HG02610 (cell line): ENCODE measurements at regions not wholly inside any gene's neighbourhood (a gene's known extent, or its start where the extent isn't known, plus 50 kb on each side); places are given as distances from the start of the nearest gene placed in this dataset.

Experiments
- ATAC-seq: cut with Tn5 transposase; IDR thresholded peaks from one replicate; pipeline ENCODE4 v1.9.1; 2021; ENCODE audit warnings: mild to moderate bottlenecking, moderate library complexity; ENCODE audit not compliant: unreplicated experiment

DNA sequence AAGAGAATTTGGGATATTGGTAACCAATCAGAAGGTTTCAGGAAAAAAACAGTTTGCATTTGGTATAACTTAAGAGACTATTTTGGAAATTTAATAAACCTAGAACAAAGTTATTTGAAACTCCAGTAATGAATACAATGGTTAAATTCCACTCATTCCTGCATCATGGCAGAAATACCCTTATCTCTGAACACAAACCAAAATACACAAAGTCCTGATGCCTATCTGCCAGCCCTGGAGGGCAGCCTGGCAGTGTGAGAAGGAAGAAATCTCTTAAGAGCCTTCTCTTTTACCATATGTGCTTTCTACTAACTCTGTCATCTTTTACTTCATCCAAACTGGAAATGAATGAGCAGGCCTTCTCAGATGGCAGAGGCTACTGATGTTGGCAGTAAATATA lies 147.1 kb upstream of the LYZL1 start:
- no peak for ATAC-seq

- ATAC-seq: no peak
Measured at GRCh38 chr10:29142516-29143314, 146.2 kb upstream of the LYZL1 start.

GRCh38 chr10:29144126-29144525 lies 144.7 kb upstream of the LYZL1 start:
- no peak for ATAC-seq

DNA sequence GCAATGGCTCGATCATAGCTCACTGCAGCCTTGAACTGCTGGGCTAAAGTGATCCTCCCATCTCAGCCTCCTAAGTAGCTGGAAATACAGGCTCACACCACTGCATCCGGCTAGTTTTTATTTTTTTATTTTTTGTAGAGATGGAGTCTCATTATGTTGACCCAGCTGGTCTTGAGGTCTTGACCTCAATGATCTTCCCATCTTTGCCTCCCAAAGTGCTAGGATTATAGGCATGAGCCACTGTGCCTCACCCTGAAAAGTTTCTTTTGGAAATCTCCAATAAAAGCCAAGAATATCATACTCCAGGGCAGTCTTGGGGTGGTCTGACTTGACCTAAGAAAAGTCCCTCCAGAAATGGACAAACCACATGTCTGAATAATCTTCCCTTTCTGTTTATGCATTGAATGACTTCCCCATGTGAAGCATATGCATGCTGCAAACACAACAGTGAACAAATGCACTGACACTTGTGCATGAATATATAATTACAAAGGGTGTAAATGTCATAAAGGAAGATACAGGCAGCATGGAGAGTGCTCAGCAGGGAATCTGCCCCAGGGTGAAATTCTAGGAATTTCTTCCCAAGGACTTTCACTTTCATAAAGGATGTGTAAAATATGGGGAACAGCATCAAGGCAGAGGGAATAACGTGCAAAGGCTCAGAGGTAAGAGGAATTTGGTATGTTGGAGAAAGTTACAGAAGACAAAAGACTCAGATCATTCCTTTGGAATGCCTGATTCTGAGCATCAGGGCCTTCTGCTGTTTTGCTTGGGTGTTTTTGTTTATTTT lies 142.4 kb upstream of the LYZL1 start:
- ATAC-seq: no peak

- ATAC-seq: no peak
Measured at GRCh38 chr10:29150010-29150409, 138.9 kb upstream of the LYZL1 start.

DNA sequence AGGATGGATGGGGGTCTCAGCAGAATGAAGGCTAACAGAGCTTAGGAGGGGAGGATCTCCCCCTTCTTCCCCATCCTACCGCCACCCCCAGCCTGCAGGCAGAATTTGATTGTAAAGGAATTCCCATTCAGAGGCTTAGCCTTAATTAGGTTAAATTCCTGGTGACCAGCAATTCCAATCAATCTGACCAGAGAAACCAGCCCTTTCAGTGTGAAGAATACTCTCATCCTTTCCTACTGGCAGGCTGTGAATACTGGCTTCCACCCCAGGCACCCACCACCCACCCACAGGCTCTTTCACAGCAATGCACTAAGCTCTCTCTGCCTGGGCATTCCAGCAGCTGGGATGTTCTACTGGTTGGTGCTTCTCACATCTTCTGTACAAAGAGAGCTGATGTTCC lies 137.9 kb upstream of the LYZL1 start:
- no peak for ATAC-seq

GRCh38 chr10:29157321-29157720 lies 131.5 kb upstream of the LYZL1 start:
- no peak for ATAC-seq

DNA sequence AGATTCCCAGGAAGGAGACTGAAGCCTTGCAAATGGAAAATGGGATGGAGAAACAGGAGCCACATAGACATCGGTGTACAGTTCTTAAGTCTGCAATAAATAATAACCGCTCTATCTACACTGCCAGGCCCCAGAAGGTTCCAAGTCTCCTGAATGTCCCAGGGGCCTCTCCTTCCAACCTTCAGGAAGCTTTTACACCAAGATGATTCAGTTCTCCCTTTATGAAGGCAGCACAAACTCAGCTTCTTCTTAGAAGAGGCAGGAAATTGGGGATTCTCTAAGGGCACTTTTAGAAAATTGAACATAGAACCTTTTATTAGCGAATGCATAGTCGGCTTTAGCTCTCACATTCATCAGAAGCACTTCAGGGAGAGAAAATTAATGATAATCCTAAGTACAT lies 130.8 kb upstream of the LYZL1 start:
- no peak for ATAC-seq

- ATAC-seq: no peak
Measured at GRCh38 chr10:29160150-29160617, 128.7 kb upstream of the LYZL1 start.

GRCh38 chr10:29163746-29164145 lies 125.1 kb upstream of the LYZL1 start:
- ATAC-seq: no peak

DNA sequence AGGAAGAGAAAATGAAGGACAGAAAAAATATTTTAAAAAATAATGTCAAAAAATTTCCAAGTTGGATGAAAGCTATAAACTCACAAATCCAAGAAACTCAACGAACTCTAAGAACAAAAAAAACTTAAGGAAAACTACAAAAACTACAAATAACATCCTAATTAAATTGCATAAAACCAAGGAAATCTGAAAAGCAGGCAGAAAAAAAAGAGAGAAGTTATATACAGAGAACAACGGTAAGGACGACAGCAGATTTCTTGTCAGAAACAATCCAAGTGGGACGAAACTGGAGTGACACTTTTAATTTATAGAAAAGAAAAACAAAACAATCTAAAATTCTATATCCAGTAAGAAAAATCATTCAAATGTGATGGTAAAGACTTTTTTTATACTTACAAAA lies 122.2 kb upstream of the LYZL1 start:
- ATAC-seq: no peak

GRCh38 chr10:29169021-29169420 lies 119.8 kb upstream of the LYZL1 start:
- no peak for ATAC-seq

DNA sequence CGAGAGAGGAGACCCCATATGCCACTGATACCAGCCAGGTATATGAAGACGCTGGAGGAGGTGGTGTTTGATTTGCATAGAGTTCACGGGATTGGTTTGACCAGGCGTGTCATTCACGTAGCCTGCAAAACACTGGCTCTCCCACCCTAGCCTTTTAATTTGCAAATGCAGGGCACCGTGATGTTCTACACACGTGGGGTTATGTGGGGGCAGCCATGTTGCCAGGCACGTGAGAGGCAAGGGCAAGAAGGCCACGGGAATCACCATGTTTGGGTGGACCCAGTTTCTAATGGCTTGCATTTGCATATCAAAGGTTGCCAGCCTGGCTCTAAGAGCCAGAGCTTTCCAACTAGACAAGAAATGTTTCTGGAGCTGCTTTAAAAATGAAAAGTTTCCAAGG lies 117.2 kb upstream of the LYZL1 start:
- ATAC-seq: no peak

GRCh38 chr10:29174389-29174788 lies 114.5 kb upstream of the LYZL1 start:
- no peak for ATAC-seq

DNA sequence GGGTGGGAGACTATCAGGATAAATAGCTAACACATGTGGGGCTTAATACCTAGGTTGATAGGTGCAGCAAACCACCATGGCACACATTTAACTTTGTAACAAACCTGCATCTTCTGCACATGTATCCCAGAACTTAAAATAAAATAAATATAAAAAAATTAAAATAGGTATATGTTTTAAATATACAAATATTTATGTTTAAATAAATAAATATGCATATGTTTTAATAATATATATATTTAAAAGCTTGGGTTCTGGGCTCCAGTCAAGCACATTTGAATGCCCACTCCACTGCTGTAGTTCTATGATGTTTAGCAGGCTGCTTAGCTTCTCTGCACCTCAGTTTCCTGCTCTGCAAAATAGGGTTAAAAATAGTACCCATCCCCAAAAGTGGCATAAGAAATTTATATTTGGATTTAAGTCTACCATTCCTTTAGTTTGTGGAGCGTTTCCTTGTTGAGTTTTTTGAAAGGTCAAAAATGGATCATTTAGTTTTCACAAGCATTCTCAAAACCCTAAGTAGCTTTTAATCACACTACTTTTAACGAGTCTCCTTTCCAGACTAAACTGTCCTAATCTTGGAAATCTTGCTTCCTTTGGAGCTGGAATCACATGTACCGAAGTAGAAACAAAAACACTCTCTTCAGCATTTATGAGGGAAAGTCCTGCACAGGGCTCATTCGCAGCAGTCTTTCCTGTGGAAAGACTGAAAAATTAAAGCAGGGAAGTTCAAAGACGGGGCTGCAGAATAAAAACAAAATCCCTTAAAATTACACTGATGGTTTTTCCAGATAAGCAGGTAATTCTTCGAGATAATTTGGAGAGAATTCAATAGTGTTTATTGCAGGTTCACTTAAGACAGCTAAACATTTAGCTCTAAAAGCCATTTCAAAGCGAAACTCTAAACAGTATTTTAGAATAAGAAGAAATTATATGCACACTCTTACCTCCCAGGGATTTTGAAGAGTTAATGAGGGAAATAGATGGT lies 111.7 kb upstream of the LYZL1 start:
- ATAC-seq: no peak

DNA sequence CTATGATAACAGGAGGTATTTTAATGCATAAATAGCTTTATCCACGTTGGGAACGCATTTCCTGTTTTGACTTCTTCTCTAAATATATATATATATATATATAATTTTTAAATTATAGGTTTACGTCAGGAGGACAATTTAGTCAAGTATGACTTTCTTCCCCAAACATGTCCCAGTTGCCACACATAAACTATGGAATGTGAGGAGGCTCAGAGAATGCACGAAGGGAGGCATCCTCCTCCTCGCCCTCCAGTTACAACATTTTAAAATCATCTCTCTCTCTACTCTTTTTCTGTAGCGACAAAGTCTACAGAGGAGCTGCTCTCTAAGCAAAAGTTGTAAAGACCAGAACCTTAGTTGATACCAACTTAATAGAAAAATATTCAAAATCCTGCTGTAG lies 106.9 kb upstream of the LYZL1 start:
- no peak for ATAC-seq

DNA sequence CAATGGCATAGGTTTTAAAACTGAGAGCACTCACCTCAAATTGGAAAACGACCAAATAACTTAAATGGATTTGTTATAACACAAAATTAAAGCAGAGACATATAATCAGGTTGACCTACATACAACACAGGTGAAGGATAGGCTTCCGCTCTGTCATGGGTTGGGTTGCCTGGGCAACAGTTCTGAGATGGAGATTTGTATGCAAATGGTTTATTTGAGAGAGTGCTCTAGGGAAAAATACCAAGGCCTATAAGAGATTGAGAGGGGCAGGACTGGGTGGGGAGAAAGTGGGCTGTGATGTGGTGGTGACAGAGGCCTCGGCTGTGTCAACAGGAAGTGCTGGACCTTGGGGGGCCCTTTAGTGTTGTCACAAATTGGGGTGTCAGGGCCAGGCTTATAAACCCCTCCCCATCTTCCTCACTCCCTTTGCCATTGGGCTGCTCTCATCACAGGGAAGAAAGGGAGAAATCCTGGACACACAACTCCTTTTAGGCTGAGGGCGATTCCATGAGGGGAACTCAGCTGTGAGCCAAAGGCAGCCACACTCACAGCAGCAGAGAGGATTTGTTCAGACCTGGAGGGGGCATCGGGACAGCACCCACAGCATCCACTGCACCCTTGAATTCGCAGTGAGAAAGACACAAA lies 105.4 kb upstream of the LYZL1 start:
- no peak for ATAC-seq

GRCh38 chr10:29184205-29185000 lies 104.5 kb upstream of the LYZL1 start:
- no peak for ATAC-seq

DNA sequence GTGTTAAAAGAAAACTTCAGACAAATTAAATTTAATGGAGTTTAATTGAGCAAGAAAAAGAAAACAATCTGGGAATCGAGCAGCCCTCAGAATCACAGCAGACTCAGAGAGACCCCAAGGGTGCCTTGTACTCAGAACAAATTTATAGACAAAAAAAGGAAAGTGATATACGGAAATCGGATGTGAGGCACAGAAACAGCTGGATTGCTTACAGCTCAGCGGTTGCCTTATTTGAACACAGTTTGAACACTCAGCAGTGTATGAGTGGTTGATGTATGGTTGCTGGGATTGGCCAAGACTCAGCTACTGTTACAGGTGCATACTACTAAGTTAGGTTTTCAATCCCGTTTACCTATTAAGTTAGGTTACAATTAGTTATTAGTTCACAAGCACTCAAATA lies 103.8 kb upstream of the LYZL1 start:
- ATAC-seq: no peak

DNA sequence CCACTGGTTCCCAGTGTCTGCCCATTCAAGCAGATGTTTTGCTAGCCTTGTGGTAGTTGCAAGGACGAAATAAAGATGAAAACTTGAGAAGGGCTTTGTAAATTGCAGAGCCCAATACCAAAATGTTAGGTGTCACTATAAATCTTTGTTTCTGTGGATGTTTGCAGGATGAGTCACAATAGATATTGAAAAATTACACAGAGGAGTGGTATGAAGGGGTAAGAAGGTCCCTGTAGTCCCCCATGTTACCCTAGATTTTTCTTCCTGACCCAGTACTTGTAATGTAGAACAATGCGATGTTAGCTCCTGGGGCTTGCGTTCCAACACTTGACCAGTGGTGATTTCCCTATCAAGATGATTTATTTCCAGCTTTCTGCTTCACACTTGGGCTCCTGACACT lies 102.6 kb upstream of the LYZL1 start:
- no peak for ATAC-seq
